ENCODE measurements at regions not wholly inside any gene's neighbourhood (a gene's known extent, or its start where the extent isn't known, plus 50 kb on each side); places are given as distances from the start of the nearest gene placed in this dataset.

DNA sequence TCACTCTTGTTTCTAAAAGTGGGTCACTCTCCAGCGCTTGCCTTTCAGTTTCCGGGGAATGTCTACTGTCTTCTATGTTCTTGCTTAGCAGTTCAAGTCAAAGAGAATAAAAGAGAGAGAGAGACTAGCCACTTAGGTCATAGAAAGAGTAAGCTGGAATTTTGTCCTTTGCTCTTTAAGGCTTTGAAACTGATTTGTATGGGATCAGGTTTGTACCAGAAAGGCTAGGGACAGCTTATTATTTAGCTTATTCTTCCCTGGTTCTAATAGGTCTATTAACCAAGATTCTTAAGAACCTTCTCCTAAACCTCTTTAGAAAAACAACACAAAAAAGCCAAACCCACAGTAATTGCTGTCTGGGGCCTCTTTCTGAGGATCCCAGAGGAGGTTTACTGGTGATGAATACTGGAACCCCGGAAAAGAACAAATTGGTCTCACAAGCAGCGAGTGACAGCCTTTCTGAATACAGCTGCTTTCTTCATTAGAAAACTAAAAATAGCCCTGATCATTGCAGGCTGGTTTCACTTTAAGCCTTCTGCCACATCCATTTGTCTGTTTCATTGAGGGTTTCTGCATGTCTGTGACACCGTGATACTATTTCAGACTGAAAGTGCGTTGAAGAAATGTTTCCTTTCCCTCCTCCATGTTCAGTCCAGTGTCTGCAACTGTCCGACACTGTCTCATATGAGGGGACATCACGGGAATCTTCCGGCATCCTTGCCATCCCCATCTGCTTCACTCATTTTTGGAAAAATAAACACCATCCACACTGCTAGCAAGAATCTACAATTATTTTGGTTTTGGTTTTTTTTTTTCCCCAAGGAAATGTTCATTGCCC lies 75.1 kb upstream of the ATXN1 start:
- Histone ChIP-seq H3K27me3 (ENCODE audit: low read depth, low read length) (no peaks in the 10 kb centered on the region), H3K27ac (ENCODE audit: low read length) (peak overlapping the region; percentile 25), H3K9me3 (ENCODE audit: control insufficient read depth in 1 of 2, low read length in 2 of 2) (no peaks in the 10 kb centered on the region), H3K4me1 (ENCODE audit: control insufficient read depth in 1 of 2, insufficient read depth in 2 of 2, low read length in 2 of 2) (peaks cover 4 to 9% of the 10 kb centered on the region in 2 donors), H3K4me3 (ENCODE audit: low read depth in 1 of 2, low read length in 2 of 2) (peak overlapping the region; percentile 29 to 41), H3K36me3 (ENCODE audit: control insufficient read depth in 1 of 2, insufficient read depth in 2 of 2, low read length in 2 of 2) (no peaks in the 10 kb centered on the region)

DNA sequence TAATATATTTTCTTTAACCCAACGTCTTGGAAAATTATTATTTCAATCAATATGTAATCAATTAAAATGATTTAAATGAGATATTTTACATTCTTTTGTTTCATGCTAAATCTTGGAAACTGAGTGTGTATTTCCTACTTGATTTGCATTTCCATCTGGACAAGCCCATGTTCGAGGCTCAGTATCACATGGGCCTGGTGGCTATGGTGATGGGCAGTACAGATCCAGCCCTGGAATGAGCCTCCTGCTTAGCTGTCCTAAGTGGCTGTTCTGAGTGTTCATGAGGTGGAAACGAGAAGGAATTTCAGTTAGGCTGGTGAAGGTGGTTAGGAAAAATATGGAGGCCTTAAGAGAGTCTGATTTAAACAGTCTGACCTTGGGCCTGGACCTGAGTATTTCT lies 73.0 kb upstream of the ATXN1 start:
- no peak overlapping the region for H3K27ac ChIP-seq (ENCODE audit: low read length)
- no peak overlapping the region for H3K4me3 ChIP-seq (ENCODE audit: low read depth in 1 of 2, low read length in 2 of 2)
- H3K4me1 ChIP-seq (ENCODE audit: control insufficient read depth in 1 of 2, insufficient read depth in 2 of 2, low read length in 2 of 2): peaks cover 4 to 9% of the 10 kb centered on the region in 2 donors
- H3K9me3 ChIP-seq (ENCODE audit: control insufficient read depth in 1 of 2, low read length in 2 of 2): no peaks in the 10 kb centered on the region
- no peaks in the 10 kb centered on the region for H3K27me3 ChIP-seq (ENCODE audit: low read depth, low read length)
- no peaks in the 10 kb centered on the region for H3K36me3 ChIP-seq (ENCODE audit: control insufficient read depth in 1 of 2, insufficient read depth in 2 of 2, low read length in 2 of 2)

DNA sequence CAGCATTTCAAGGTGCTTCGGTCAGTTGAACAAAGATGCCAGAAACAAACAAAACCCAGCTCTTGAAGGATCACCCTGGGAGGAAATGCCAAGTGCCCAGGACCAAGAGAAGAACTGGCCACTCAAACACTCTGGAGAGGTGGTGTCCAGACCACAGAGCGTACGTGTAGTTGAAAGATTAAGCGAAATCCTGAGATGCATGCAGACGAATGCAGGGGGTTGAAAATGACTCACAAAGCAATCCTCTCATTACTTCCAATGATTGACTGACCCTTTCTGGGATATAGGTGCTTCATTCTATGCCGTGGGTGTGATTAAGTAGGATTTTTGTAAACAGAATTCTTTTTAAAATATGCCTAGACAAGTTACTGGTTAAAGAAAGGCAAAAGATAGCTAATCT lies 71.5 kb upstream of the ATXN1 start:
- Histone ChIP-seq H3K27ac (ENCODE audit: low read length) (no peak overlapping the region), H3K36me3 (ENCODE audit: control insufficient read depth in 1 of 2, insufficient read depth in 2 of 2, low read length in 2 of 2) (no peaks in the 10 kb centered on the region), H3K4me1 (ENCODE audit: control insufficient read depth in 1 of 2, insufficient read depth in 2 of 2, low read length in 2 of 2) (peaks cover 4 to 9% of the 10 kb centered on the region in 2 donors), H3K4me3 (ENCODE audit: low read depth in 1 of 2, low read length in 2 of 2) (no peak overlapping the region), H3K9me3 (ENCODE audit: control insufficient read depth in 1 of 2, low read length in 2 of 2) (no peaks in the 10 kb centered on the region), H3K27me3 (ENCODE audit: low read depth, low read length) (no peaks in the 10 kb centered on the region)

DNA sequence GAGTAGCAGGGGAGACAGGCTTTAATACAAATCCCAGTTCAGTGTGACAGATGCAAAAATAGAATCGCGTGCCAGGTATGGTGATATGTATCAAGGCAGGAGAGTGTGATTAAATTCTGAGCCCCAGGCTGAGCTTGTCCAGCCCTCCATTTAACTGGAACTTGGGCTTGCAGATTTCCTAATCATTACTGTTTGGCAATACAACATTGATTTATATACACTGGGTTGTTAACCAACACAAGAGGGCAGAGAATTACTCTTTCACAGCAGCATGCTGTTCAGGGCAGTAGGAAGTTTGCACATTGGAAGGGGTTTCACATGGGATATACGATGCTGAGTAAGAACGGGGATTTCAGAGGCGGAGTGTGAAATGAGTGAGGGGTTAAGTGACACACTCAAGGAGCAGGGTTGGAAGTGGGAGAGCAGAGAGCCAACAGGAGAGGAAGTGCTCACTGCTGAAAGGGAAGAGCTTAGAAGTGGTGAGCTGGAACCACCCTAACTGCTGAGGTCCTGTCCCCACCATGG lies 70.8 kb upstream of the ATXN1 start:
- no peaks in the 10 kb centered on the region for H3K36me3 ChIP-seq (ENCODE audit: control insufficient read depth in 1 of 2, insufficient read depth in 2 of 2, low read length in 2 of 2)
- H3K9me3 ChIP-seq (ENCODE audit: control insufficient read depth in 1 of 2, low read length in 2 of 2): no peaks in the 10 kb centered on the region
- no peaks in the 10 kb centered on the region for H3K27me3 ChIP-seq (ENCODE audit: low read depth, low read length)
- peaks cover 4 to 9% of the 10 kb centered on the region in 2 donors for H3K4me1 ChIP-seq (ENCODE audit: control insufficient read depth in 1 of 2, insufficient read depth in 2 of 2, low read length in 2 of 2)
- no peak overlapping the region for H3K4me3 ChIP-seq (ENCODE audit: low read depth in 1 of 2, low read length in 2 of 2)
- H3K27ac ChIP-seq (ENCODE audit: low read length): no peak overlapping the region

DNA sequence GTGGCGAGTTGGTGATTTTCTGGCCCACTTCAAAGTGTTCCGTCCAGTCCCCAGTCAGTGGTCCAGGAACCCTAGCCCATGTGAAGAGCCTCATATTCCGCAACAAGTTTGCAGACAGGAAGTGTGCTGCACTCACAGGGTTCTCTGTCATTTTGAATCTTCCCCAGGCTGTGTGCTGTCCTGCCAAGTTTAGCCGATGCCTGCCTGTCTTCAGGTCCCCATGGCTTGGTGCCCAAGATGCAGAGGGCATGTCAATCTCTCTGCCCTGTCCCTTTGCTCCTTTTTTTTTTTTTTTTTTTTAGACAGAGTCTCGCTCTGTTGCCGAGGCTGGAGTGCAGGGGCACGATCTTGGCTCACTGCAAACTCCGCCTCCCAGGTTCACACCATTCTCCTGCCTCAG lies 69.9 kb upstream of the ATXN1 start:
- Histone ChIP-seq H3K4me3 (ENCODE audit: low read depth in 1 of 2, low read length in 2 of 2) (no peak overlapping the region), H3K27ac (ENCODE audit: low read length) (no peak overlapping the region), H3K27me3 (ENCODE audit: low read depth, low read length) (no peaks in the 10 kb centered on the region), H3K9me3 (ENCODE audit: control insufficient read depth in 1 of 2, low read length in 2 of 2) (no peaks in the 10 kb centered on the region), H3K4me1 (ENCODE audit: control insufficient read depth in 1 of 2, insufficient read depth in 2 of 2, low read length in 2 of 2) (peaks cover 2 to 5% of the 10 kb centered on the region in 2 donors), H3K36me3 (ENCODE audit: control insufficient read depth in 1 of 2, insufficient read depth in 2 of 2, low read length in 2 of 2) (no peaks in the 10 kb centered on the region)

DNA sequence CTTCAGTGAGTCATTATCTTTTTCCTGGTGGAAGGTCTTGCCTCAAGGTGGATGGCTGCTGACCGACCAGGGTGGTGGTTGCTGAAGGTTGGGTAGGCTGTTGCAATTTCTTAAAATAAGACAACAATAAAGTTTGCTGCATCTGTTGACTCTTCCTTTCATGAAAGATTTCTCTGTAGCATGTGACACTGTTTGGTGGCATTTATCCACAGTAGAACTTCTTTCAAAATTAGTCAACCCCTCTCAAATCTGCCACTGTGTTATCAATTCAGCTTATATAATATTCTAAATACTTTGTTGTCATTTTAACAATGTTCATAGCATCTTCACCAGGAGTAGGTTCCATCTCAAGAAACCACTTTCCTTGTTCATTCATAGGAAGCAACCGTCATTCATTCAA lies 66.8 kb upstream of the ATXN1 start:
- H3K36me3 ChIP-seq (ENCODE audit: control insufficient read depth in 1 of 2, insufficient read depth in 2 of 2, low read length in 2 of 2): no peaks in the 10 kb centered on the region
- no peaks in the 10 kb centered on the region for H3K9me3 ChIP-seq (ENCODE audit: control insufficient read depth in 1 of 2, low read length in 2 of 2)
- no peak overlapping the region for H3K4me3 ChIP-seq (ENCODE audit: low read depth in 1 of 2, low read length in 2 of 2)
- no peaks in the 10 kb centered on the region for H3K27me3 ChIP-seq (ENCODE audit: low read depth, low read length)
- H3K27ac ChIP-seq (ENCODE audit: low read length): no peak overlapping the region
- H3K4me1 ChIP-seq (ENCODE audit: control insufficient read depth in 1 of 2, insufficient read depth in 2 of 2, low read length in 2 of 2): no peaks in the 10 kb centered on the region

DNA sequence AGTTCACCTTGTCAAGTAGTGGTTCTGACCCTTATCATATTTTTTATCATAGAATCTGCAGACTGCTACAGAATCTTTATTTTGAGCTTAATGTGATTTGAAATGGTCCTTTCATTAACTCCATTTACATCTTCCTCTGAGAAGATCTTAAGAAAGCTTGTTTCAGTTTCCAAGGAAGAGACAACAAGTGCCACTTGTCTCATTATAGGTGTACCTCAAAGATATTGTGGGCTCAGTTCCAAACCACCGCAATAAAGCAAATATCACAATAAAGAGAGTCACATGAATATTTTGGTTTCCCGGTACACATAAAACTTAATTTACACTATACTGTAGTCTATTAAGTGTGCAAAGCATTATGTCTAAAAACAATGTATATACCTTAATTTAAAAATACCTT lies 66.4 kb upstream of the ATXN1 start:
- Histone ChIP-seq H3K9me3 (ENCODE audit: control insufficient read depth in 1 of 2, low read length in 2 of 2) (no peaks in the 10 kb centered on the region), H3K36me3 (ENCODE audit: control insufficient read depth in 1 of 2, insufficient read depth in 2 of 2, low read length in 2 of 2) (no peaks in the 10 kb centered on the region), H3K27me3 (ENCODE audit: low read depth, low read length) (no peaks in the 10 kb centered on the region), H3K4me3 (ENCODE audit: low read depth in 1 of 2, low read length in 2 of 2) (no peak overlapping the region), H3K27ac (ENCODE audit: low read length) (no peak overlapping the region), H3K4me1 (ENCODE audit: control insufficient read depth in 1 of 2, insufficient read depth in 2 of 2, low read length in 2 of 2) (no peaks in the 10 kb centered on the region)

DNA sequence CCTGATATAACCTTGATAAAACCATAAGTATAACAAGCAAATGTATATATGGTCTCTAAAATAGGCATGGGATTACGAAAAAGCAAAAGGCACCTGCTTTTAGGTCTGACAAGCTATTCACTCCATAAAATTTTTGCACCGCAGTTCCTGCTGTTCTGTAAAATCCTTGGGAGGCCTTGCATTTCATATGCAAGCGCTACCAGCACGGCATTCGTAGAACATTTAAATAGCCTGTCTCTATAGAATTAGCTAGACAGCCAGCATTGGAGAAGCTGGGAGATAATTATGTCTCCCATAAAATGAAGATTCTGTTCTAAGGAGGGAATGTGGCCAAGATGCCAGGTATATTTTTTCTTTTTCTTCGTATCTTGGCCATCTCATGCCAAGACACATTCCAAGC lies 64.5 kb upstream of the ATXN1 start:
- Histone ChIP-seq H3K27ac (ENCODE audit: low read length) (no peak overlapping the region), H3K4me1 (ENCODE audit: control insufficient read depth in 1 of 2, insufficient read depth in 2 of 2, low read length in 2 of 2) (no peaks in the 10 kb centered on the region), H3K9me3 (ENCODE audit: control insufficient read depth in 1 of 2, low read length in 2 of 2) (no peaks in the 10 kb centered on the region), H3K4me3 (ENCODE audit: low read depth in 1 of 2, low read length in 2 of 2) (no peak overlapping the region), H3K27me3 (ENCODE audit: low read depth, low read length) (no peaks in the 10 kb centered on the region), H3K36me3 (ENCODE audit: control insufficient read depth in 1 of 2, insufficient read depth in 2 of 2, low read length in 2 of 2) (no peaks in the 10 kb centered on the region)

DNA sequence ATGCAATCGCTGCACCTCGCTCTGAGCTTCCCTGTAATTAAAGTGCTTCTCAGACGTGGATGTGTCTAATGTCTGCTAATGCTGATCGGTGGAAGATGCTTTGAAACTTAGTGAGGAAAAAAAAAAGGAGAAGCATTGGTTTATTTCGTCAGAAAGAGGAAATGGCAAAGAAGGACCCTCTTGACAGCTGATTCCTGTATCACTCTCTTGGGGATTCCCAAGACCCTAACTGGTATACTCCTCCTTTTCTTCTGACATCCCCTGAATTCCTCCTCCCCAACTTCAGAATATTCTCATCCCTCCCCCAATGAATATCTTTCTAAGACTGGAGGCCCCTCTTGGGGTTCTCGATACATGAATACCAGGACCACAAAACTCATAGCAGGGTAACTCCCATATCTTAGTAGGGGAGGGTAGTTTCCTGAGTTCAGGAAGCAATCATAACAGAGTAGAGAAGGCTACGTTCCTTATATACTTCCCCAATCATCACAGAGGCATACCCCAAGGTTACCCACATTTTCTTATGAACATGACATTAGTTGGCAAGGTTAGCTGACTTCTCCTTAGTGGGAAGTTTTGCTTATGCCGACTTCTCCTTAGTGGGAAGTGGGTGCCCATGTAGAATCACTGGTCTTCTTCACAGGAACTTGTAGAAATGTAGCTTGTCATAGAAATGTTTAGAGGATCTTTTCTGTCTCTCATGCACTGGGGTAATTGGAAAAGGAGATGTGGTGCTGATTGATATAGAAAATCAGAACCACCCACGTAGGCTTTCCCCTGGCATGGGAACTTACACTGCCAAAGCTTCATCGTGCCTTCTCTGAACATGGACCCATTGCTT lies 63.8 kb upstream of the ATXN1 start:
- Histone ChIP-seq H3K4me3 (ENCODE audit: low read depth in 1 of 2, low read length in 2 of 2) (no peak overlapping the region), H3K9me3 (ENCODE audit: control insufficient read depth in 1 of 2, low read length in 2 of 2) (no peaks in the 10 kb centered on the region), H3K27ac (ENCODE audit: low read length) (no peak overlapping the region), H3K4me1 (ENCODE audit: control insufficient read depth in 1 of 2, insufficient read depth in 2 of 2, low read length in 2 of 2) (no peaks in the 10 kb centered on the region), H3K27me3 (ENCODE audit: low read depth, low read length) (no peaks in the 10 kb centered on the region), H3K36me3 (ENCODE audit: control insufficient read depth in 1 of 2, insufficient read depth in 2 of 2, low read length in 2 of 2) (no peaks in the 10 kb centered on the region)

DNA sequence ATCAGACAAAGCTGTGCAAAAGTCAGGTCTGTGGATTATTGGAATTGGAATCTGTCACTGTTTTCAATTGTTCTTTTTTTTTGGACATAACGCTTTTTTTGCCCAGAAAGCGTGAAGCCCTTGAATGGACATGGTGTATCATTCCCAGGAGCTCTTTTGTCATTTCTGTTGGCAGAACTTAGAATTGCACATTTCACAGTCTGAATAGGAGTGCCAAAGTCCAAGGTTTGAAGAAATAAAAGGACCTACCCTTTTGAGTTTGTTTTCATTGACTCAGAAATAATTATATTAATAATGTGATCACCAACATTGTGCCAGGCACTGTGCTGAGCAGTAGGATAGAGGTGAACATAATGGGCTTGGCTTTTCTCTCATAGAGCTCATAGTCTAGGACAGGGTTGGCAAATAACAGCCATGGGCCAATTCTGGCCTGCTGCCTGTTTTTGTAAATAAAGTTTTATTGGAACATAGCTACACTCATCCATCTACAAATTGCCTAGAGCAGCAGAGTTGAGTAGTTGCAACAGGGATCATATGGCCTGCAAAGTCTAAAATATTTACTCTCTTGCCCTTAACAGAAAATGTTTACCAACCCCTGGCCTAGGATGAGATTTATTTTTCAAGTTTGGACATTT lies 62.6 kb upstream of the ATXN1 start:
- Histone ChIP-seq H3K36me3 (ENCODE audit: control insufficient read depth in 1 of 2, insufficient read depth in 2 of 2, low read length in 2 of 2) (no peaks in the 10 kb centered on the region), H3K4me1 (ENCODE audit: control insufficient read depth in 1 of 2, insufficient read depth in 2 of 2, low read length in 2 of 2) (no peaks in the 10 kb centered on the region), H3K4me3 (ENCODE audit: low read depth in 1 of 2, low read length in 2 of 2) (no peak overlapping the region), H3K9me3 (ENCODE audit: control insufficient read depth in 1 of 2, low read length in 2 of 2) (no peaks in the 10 kb centered on the region), H3K27me3 (ENCODE audit: low read depth, low read length) (no peaks in the 10 kb centered on the region), H3K27ac (ENCODE audit: low read length) (no peak overlapping the region)

Data from muscle layer of duodenum (tissue), 2 donors.